OCI-LY1 (cell line): ENCODE measurements at regions not wholly inside any gene's neighbourhood (a gene's known extent, or its start where the extent isn't known, plus 50 kb on each side); places are given as distances from the start of the nearest gene placed in this dataset.

Experiments
- H2AFZ ChIP-seq: fragments of 200-600 bp; sonication (generic), shearing (Covaris generic); 2 replicates; pipeline ENCODE4 v1.6.0; 2014; ENCODE audit warnings: antibody characterized with exemption, mild to moderate bottlenecking, low read length
- H3F3A ChIP-seq: fragments of 200-600 bp; sonication (generic), shearing (Covaris generic); 2 replicates; pipeline ENCODE4 v1.6.0; 2014; ENCODE audit warnings: mild to moderate bottlenecking, antibody characterized with exemption, low read length, moderate library complexity; ENCODE audit not compliant: insufficient read depth
- H3K27ac ChIP-seq: fragments of 200-600 bp; sonication (generic); 2 replicates; pipeline ENCODE4 v1.5.1; 2014; ENCODE audit warnings: low read length, mixed run types, mild to moderate bottlenecking, low read depth; ENCODE audit not compliant: poor library complexity, severe bottlenecking
- H3K27me3 ChIP-seq: fragments of 200-600 bp; sonication (generic); 2 replicates; pipeline ENCODE4 v1.6.0; 2014; ENCODE audit warnings: antibody characterized with exemption, mild to moderate bottlenecking, low read length, moderate library complexity; ENCODE audit not compliant: insufficient read depth
- H3K36me3 ChIP-seq: fragments of 200-600 bp; sonication (generic); 2 replicates; pipeline ENCODE4 v1.6.1; 2014; ENCODE audit warnings: mild to moderate bottlenecking, antibody characterized with exemption, low read length, moderate library complexity, mixed read lengths; ENCODE audit not compliant: insufficient read depth
- H3K4me1 ChIP-seq: fragments of 200-600 bp; sonication (generic); 2 replicates; pipeline ENCODE4 v1.5.1; 2014; ENCODE audit warnings: mild to moderate bottlenecking, low read length, moderate library complexity; ENCODE audit not compliant: insufficient read depth, severe bottlenecking
- H3K4me2 ChIP-seq: fragments of 200-600 bp; sonication (generic), shearing (Covaris generic); 2 replicates; pipeline ENCODE4 v1.6.1; 2014; ENCODE audit warnings: low read length
- H3K4me3 ChIP-seq: fragments of 200-600 bp; sonication (generic); 2 replicates; pipeline ENCODE4 v1.5.1; 2014; ENCODE audit warnings: low read length, low read depth, mild to moderate bottlenecking, mixed read lengths; ENCODE audit not compliant: poor library complexity, severe bottlenecking
- H3K79me2 ChIP-seq: fragments of 200-600 bp; shearing (Covaris generic); 2 replicates; pipeline ENCODE4 v1.6.1; 2016; ENCODE audit warnings: mixed run types, low read length, mixed read lengths; ENCODE audit not compliant: insufficient read depth
- H3K9ac ChIP-seq: fragments of 200-600 bp; sonication (generic), shearing (Covaris generic); 2 replicates; pipeline ENCODE4 v1.6.1; 2014; ENCODE audit warnings: mild to moderate bottlenecking, low read length, mixed read lengths
- H3K9me2 ChIP-seq: fragments of 200-600 bp; sonication (generic), shearing (Covaris generic); 2 replicates; pipeline ENCODE4 v1.6.1; 2014; ENCODE audit warnings: low read depth, mild to moderate bottlenecking, low read length, mixed read lengths
- H3K9me3 ChIP-seq: fragments of 200-600 bp; shearing (Covaris generic); 2 replicates; pipeline ENCODE4 v1.6.1; 2014; ENCODE audit warnings: low read length, mixed read lengths
- H4K20me1 ChIP-seq: fragments of 200-600 bp; sonication (generic), shearing (Covaris generic); 2 replicates; pipeline ENCODE4 v1.6.0; 2016; ENCODE audit warnings: mild to moderate bottlenecking, low read length; ENCODE audit not compliant: insufficient read depth
- EZH2 ChIP-seq: fragments of 200-600 bp; sonication (generic), shearing (Covaris generic); IDR thresholded peaks from 2 replicates; pipeline ENCODE4 v1.8.0; 2017; ENCODE audit warnings: borderline replicate concordance, mixed run types, mild to moderate bottlenecking, antibody characterized with exemption, low read length, moderate library complexity, mixed read lengths
- TF ChIP-seq, protein P1 (sequence below): fragments of 200-600 bp; sonication (generic), shearing (Covaris generic); IDR thresholded peaks from 2 replicates; pipeline ENCODE4 v1.5.1; 2017; ENCODE audit warnings: mild to moderate bottlenecking, antibody characterized with exemption, low read length, moderate library complexity, mixed read lengths

DNA sequence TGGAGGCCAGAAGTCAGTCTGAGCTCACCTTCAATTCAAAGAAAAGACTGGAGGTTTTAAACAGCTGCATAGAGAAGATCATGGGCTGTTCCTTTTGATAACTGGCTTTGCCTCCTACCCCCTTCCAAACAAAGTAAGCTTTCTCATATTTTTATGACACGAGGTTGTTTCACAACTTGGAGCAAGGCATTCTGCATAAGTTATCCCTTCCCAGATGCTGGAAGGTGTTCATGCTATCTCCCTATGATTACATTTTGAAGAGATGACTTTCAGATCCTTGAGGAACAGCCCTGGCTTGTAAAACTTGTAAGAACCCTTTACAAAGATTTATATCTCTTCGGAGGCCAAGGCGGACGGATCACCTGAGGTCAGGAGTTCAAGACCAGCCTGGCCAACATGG, 571.9 kb upstream of the FTMT start:
- no peak overlapping the region for H3K27ac ChIP-seq
- no peak overlapping the region for H3K9ac ChIP-seq
- H3K9me3 ChIP-seq: no peaks in the 10 kb centered on the region
- H3F3A ChIP-seq: no peaks in the 10 kb centered on the region
- no peak for TF ChIP-seq EZH2
- TF ChIP-seq, protein P1, sequence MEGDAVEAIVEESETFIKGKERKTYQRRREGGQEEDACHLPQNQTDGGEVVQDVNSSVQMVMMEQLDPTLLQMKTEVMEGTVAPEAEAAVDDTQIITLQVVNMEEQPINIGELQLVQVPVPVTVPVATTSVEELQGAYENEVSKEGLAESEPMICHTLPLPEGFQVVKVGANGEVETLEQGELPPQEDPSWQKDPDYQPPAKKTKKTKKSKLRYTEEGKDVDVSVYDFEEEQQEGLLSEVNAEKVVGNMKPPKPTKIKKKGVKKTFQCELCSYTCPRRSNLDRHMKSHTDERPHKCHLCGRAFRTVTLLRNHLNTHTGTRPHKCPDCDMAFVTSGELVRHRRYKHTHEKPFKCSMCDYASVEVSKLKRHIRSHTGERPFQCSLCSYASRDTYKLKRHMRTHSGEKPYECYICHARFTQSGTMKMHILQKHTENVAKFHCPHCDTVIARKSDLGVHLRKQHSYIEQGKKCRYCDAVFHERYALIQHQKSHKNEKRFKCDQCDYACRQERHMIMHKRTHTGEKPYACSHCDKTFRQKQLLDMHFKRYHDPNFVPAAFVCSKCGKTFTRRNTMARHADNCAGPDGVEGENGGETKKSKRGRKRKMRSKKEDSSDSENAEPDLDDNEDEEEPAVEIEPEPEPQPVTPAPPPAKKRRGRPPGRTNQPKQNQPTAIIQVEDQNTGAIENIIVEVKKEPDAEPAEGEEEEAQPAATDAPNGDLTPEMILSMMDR: no peak
- H3K9me2 ChIP-seq: no peaks in the 10 kb centered on the region
- H3K79me2 ChIP-seq: no peaks in the 10 kb centered on the region
- H3K4me3 ChIP-seq: no peak overlapping the region
- no peak overlapping the region for H2AFZ ChIP-seq
- H3K36me3 ChIP-seq: no peaks in the 10 kb centered on the region
- H3K4me1 ChIP-seq: no peaks in the 10 kb centered on the region
- no peak overlapping the region for H3K4me2 ChIP-seq
- no peaks in the 10 kb centered on the region for H3K27me3 ChIP-seq
- no peaks in the 10 kb centered on the region for H4K20me1 ChIP-seq

GRCh38 chr5:121285801-121286521, 565.7 kb upstream of the FTMT start:
- Histone ChIP-seq H3K9me3 (no peaks in the 10 kb centered on the region), H3K4me1 (no peaks in the 10 kb centered on the region), H4K20me1 (no peaks in the 10 kb centered on the region), H2AFZ (no peak overlapping the region), H3F3A (no peaks in the 10 kb centered on the region), H3K79me2 (no peaks in the 10 kb centered on the region), H3K36me3 (no peaks in the 10 kb centered on the region), H3K4me2 (no peak overlapping the region), H3K4me3 (no peak overlapping the region), H3K27me3 (no peaks in the 10 kb centered on the region), H3K27ac (no peak overlapping the region), H3K9me2 (no peaks in the 10 kb centered on the region), H3K9ac (no peak overlapping the region)
- TF ChIP-seq, protein P1: no peak
- TF ChIP-seq EZH2: no peak

- Histone ChIP-seq H3F3A (no peaks in the 10 kb centered on the region), H4K20me1 (no peaks in the 10 kb centered on the region), H3K4me2 (no peak overlapping the region), H3K9me3 (no peaks in the 10 kb centered on the region), H3K4me1 (no peaks in the 10 kb centered on the region), H3K27ac (no peak overlapping the region), H3K4me3 (no peak overlapping the region), H3K9ac (no peak overlapping the region), H3K79me2 (no peaks in the 10 kb centered on the region), H3K36me3 (no peaks in the 10 kb centered on the region), H3K27me3 (no peaks in the 10 kb centered on the region), H3K9me2 (no peaks in the 10 kb centered on the region), H2AFZ (no peak overlapping the region)
- TF ChIP-seq, protein P1: no peak
- TF ChIP-seq EZH2: no peak
Measured at GRCh38 chr5:121288781-121289180, 562.9 kb upstream of the FTMT start.
